ENCODE measurements at regions not wholly inside any gene's neighbourhood (a gene's known extent, or its start where the extent isn't known, plus 50 kb on each side); places are given as distances from the start of the nearest gene placed in this dataset.

DNA sequence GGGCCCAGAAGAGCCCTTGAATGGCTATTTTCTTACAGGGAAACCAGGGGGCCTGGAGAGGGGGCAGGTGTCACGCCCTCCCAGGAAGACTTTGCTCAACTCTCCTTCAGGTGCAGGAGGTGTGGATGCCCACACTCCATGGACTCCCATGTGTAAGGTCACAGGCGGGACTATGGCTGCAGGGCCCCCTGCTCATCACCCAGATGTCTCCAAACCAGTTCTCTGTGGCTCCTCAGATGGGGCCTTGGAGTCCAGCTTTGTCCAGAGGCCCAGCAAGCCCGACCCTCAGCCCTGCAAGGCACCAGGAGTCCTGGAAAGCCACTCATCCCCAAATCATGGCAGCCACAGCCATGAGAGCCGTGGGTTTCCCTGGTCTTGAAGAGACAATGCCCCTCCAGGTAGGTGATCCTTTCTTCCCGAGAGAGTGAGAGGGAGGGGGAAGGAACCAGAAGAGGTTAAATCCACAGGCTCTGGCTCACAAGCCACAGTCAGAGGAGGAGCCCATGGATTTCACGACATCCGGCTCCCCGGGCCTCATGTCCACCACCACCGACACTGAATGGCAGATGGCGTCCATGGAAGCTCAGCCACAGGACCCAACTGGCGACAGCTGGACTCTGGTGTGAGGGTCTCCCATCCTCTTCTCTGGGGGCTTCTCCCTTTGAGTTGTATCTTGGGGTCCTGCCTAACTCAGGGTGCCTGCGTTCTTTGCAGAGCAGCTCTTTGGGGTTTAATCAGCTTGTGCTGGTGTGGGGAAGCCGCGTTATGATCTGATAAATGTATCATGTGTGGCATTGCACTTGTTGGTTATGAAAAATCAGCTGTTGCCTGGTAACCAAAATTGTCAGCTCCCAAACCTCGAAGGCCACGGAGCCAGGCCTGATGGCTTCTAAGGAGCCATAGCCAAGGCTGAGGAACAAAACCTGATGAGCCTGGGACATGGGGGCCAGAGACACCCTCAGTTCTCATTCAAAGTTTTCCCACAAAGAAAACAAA, 620.4 kb downstream of the BRD1 start (continued):
- TF ChIP-seq, protein P1, sequence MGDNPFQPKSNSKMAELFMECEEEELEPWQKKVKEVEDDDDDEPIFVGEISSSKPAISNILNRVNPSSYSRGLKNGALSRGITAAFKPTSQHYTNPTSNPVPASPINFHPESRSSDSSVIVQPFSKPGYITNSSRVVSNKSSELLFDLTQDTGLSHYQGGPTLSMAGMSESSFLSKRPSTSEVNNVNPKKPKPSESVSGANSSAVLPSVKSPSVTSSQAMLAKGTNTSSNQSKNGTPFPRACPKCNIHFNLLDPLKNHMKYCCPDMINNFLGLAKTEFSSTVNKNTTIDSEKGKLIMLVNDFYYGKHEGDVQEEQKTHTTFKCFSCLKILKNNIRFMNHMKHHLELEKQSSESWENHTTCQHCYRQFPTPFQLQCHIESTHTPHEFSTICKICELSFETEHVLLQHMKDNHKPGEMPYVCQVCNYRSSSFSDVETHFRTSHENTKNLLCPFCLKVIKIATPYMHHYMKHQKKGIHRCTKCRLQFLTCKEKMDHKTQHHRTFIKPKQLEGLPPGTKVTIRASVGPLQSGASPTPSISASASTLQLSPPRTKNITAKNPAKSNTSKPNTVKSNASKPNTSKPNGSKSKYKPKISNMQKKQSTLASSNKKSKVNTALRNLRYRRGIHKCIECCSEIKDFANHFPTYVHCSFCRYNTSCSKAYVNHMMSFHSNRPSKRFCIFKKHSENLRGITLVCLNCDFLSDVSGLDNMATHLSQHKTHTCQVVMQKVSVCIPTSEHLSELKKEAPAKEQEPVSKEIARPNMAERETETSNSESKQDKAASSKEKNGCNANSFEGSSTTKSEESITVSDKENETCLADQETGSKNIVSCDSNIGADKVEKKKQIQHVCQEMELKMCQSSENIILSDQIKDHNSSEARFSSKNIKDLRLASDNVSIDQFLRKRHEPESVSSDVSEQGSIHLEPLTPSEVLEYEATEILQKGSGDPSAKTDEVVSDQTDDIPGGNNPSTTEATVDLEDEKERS (tag by site-specific recombination; IDR thresholded peaks at IDR 0.05) = no peak
- TF ChIP-seq ZNF19 (tag by site-specific recombination; IDR thresholded peaks at IDR 0.05; ENCODE audit: low read depth) = no peak
- TF ChIP-seq ZNF112 (tag by site-specific recombination; IDR thresholded peaks at IDR 0.05) = no peak
- TF ChIP-seq, protein P2, sequence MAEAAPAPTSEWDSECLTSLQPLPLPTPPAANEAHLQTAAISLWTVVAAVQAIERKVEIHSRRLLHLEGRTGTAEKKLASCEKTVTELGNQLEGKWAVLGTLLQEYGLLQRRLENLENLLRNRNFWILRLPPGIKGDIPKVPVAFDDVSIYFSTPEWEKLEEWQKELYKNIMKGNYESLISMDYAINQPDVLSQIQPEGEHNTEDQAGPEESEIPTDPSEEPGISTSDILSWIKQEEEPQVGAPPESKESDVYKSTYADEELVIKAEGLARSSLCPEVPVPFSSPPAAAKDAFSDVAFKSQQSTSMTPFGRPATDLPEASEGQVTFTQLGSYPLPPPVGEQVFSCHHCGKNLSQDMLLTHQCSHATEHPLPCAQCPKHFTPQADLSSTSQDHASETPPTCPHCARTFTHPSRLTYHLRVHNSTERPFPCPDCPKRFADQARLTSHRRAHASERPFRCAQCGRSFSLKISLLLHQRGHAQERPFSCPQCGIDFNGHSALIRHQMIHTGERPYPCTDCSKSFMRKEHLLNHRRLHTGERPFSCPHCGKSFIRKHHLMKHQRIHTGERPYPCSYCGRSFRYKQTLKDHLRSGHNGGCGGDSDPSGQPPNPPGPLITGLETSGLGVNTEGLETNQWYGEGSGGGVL (tag by site-specific recombination; IDR thresholded peaks at IDR 0.05) = no peak
- TF ChIP-seq ZNF670 (tag by site-specific recombination; IDR thresholded peaks at IDR 0.05; ENCODE audit: low read depth) = no peak
- TF ChIP-seq ZNF596 (tag by site-specific recombination; IDR thresholded peaks at IDR 0.05) = no peak
- no peak for TF ChIP-seq ZNF248 (tag by site-specific recombination; IDR thresholded peaks at IDR 0.05)

DNA sequence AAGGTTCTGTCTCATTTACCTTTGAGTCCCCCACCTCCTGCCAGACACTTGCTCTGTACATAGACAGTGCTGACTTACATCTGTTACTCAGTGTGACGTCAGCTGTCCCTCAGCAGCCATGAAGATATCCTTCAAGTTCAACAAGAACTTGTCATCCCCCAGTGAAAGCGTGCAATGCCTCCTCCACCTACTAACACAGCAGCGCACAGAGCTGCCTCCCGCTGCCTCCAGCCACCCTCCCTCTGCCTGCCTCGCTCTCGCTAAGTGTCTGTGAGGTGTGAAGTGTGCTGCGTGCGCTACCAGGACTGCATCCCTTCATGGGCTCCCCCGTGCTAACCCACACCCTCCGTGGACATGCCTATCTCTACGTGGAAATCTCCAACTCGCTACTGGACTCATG, 621.4 kb downstream of the BRD1 start:
- Histone ChIP-seq H3K27ac (ENCODE audit: extremely low read depth, low read depth, low read length) (no peak overlapping the region), H3K9me3 (ENCODE audit: control insufficient read depth, insufficient read depth, low read depth, low read length) (no peaks in the 10 kb centered on the region), H3K36me3 (ENCODE audit: control insufficient read depth in 2 of 2, insufficient read depth in 1 of 2, low read length in 2 of 2) (no peaks in the 10 kb centered on the region), H3K4me1 (ENCODE audit: control insufficient read depth, insufficient read depth, low read length) (0 out of 2 replicates have a peak, but pooled peaks cover 6% of the 10 kb centered on the region), H3K4me3 (ENCODE audit: low read depth, low read length) (no peak overlapping the region)
- POLR2A ChIA-PET = no interaction called here
- CTCF ChIA-PET = no interaction called here
- TF ChIP-seq MYNN (tag by site-specific recombination; IDR thresholded peaks at IDR 0.05; ENCODE audit: borderline replicate concordance) = no peak
- TF ChIP-seq GFI1B (tag by site-specific recombination; IDR thresholded peaks at IDR 0.05) = no peak
- TF ChIP-seq ZNF366 (tag by site-specific recombination; conservative IDR thresholded peaks at IDR 0.05) = no peak
- TF ChIP-seq ZNF658 (tag by site-specific recombination; IDR thresholded peaks at IDR 0.05) = no peak
- no peak for TF ChIP-seq ZNF184 (tag by site-specific recombination; IDR thresholded peaks at IDR 0.05)
- TF ChIP-seq TCF7L2 (IDR thresholded peaks at IDR 0.05; ENCODE audit: borderline replicate concordance, low read depth, low read length) = no peak
- TF ChIP-seq ZNF501 (tag by site-specific recombination; IDR thresholded peaks at IDR 0.05) = no peak
- TF ChIP-seq ZBTB1 (tag by site-specific recombination; IDR thresholded peaks at IDR 0.05) = no peak
- TF ChIP-seq ZNF596 (tag by site-specific recombination; IDR thresholded peaks at IDR 0.05) = no peak

DNA sequence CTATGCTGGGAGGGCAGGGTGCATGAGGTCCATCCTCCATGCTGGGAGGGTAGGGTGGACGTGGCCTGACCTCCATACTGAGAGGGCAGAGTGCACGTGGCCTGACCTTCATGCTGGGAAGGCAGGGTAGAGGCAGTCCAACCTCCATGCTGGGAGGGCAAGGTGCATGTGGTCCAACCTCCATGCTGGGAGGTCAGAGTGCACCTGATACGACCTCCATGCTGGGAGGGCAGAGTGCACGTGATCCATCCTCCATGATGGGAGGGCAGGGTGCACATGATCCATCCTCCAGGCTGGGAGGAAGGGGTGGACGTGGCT, 622.2 kb downstream of the BRD1 start:
- Histone ChIP-seq H3K36me3 (ENCODE audit: control insufficient read depth in 2 of 2, insufficient read depth in 1 of 2, low read length in 2 of 2) (no peaks in the 10 kb centered on the region), H3K9me3 (ENCODE audit: control insufficient read depth, insufficient read depth, low read depth, low read length) (no peaks in the 10 kb centered on the region), H3K27ac (ENCODE audit: extremely low read depth, low read depth, low read length) (no peak overlapping the region), H3K4me3 (ENCODE audit: low read depth, low read length) (no peak overlapping the region), H3K4me1 (ENCODE audit: control insufficient read depth, insufficient read depth, low read length) (0 out of 2 replicates have a peak, but pooled peaks cover 6% of the 10 kb centered on the region)
- ChIA-PET CTCF (no interaction called here), POLR2A (no interaction called here)
- TF ChIP-seq WT1 (tag by site-specific recombination; IDR thresholded peaks at IDR 0.05) (no peak), ZNF221 (tag by site-specific recombination; IDR thresholded peaks at IDR 0.05; ENCODE audit: borderline replicate concordance) (no peak), ZNF521 (tag by site-specific recombination; IDR thresholded peaks at IDR 0.05) (no peak), ZNF274 (IDR thresholded peaks at IDR 0.05; ENCODE audit: low read length) (no peak), ZNF274 (tag by site-specific recombination; IDR thresholded peaks at IDR 0.05; ENCODE audit: borderline replicate concordance) (no peak), ZNF785 (tag by site-specific recombination; IDR thresholded peaks at IDR 0.05) (no peak)
- TF ChIP-seq, protein P3, sequence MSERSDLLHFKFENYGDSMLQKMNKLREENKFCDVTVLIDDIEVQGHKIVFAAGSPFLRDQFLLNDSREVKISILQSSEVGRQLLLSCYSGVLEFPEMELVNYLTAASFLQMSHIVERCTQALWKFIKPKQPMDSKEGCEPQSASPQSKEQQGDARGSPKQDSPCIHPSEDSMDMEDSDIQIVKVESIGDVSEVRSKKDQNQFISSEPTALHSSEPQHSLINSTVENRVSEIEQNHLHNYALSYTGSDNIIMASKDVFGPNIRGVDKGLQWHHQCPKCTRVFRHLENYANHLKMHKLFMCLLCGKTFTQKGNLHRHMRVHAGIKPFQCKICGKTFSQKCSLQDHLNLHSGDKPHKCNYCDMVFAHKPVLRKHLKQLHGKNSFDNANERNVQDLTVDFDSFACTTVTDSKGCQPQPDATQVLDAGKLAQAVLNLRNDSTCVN (tag by site-specific recombination; optimal IDR thresholded peaks at IDR 0.05) = no peak
- TF ChIP-seq, protein P4, sequence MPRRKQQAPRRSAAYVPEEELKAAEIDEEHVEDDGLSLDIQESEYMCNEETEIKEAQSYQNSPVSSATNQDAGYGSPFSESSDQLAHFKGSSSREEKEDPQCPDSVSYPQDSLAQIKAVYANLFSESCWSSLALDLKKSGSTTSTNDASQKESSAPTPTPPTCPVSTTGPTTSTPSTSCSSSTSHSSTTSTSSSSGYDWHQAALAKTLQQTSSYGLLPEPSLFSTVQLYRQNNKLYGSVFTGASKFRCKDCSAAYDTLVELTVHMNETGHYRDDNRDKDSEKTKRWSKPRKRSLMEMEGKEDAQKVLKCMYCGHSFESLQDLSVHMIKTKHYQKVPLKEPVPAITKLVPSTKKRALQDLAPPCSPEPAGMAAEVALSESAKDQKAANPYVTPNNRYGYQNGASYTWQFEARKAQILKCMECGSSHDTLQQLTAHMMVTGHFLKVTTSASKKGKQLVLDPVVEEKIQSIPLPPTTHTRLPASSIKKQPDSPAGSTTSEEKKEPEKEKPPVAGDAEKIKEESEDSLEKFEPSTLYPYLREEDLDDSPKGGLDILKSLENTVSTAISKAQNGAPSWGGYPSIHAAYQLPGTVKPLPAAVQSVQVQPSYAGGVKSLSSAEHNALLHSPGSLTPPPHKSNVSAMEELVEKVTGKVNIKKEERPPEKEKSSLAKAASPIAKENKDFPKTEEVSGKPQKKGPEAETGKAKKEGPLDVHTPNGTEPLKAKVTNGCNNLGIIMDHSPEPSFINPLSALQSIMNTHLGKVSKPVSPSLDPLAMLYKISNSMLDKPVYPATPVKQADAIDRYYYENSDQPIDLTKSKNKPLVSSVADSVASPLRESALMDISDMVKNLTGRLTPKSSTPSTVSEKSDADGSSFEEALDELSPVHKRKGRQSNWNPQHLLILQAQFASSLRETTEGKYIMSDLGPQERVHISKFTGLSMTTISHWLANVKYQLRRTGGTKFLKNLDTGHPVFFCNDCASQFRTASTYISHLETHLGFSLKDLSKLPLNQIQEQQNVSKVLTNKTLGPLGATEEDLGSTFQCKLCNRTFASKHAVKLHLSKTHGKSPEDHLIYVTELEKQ (tag by site-specific recombination; IDR thresholded peaks at IDR 0.05; ENCODE audit: borderline replicate concordance) = no peak
